Type B pancreatic cell (in vitro differentiated cells): ENCODE measurements at regions not wholly inside any gene's neighbourhood (a gene's known extent, or its start where the extent isn't known, plus 50 kb on each side); places are given as distances from the start of the nearest gene placed in this dataset.

Experiments used
- DNase-seq: peaks from one replicate; pipeline ENCODE4 v3.0.0; 2021; ENCODE audit warnings: mixed read lengths; ENCODE audit not compliant: unreplicated experiment; ENCODE audit errors: extremely low spot score
- H3K27ac Mint-ChIP-seq: 2 replicates; pipeline ENCODE4 v1.8.0; 2021; ENCODE audit warnings: mild to moderate bottlenecking, mixed read lengths
- H3K27me3 Mint-ChIP-seq: 2 replicates; pipeline ENCODE4 v1.8.0; 2021; ENCODE audit warnings: mixed read lengths
- H3K36me3 Mint-ChIP-seq: 2 replicates; pipeline ENCODE4 v1.8.0; 2021; ENCODE audit warnings: mixed read lengths
- H3K4me1 Mint-ChIP-seq: one replicate; pipeline ENCODE4 v1.8.0; 2021; ENCODE audit warnings: mixed read lengths; ENCODE audit not compliant: unreplicated experiment
- H3K4me3 Mint-ChIP-seq: 2 replicates; pipeline ENCODE4 v1.8.0; 2021; ENCODE audit warnings: mild to moderate bottlenecking, mixed read lengths
- H3K9me3 Mint-ChIP-seq: 2 replicates; pipeline ENCODE4 v1.8.0; 2021; ENCODE audit warnings: mixed read lengths
- CTCF ChIP-seq: fragments of 200-600 bp; sonication (generic); conservative IDR thresholded peaks from 2 replicates; pipeline ENCODE4 v1.5.0; 2021; ENCODE audit warnings: antibody characterized with exemption, mild to moderate bottlenecking

- no peak for TF ChIP-seq CTCF
- no peak overlapping the region for H3K27ac Mint-ChIP-seq
Observed at GRCh38 chr15:53397041-53397616, 362.3 kb downstream of the WDR72 start.

GRCh38 chr15:53395871-53396270, 363.6 kb downstream of the WDR72 start:
- H3K4me3 Mint-ChIP-seq, result no peak overlapping the region
- no peak for DNase-seq
- H3K4me1 Mint-ChIP-seq, result no peaks in the 10 kb centered on the region
- no peaks in the 10 kb centered on the region for H3K36me3 Mint-ChIP-seq
- H3K27ac Mint-ChIP-seq, result no peak overlapping the region
- no peak for TF ChIP-seq CTCF
- H3K9me3 Mint-ChIP-seq, result no peaks in the 10 kb centered on the region
- H3K27me3 Mint-ChIP-seq, result peaks cover 22% of the 10 kb centered on the region

More at GRCh38 chr15:53397041-53397616, 362.3 kb downstream of the WDR72 start:
- peaks cover 17% of the 10 kb centered on the region for H3K27me3 Mint-ChIP-seq
- H3K4me3 Mint-ChIP-seq, result no peak overlapping the region
- DNase-seq, result no peak
- H3K36me3 Mint-ChIP-seq, result no peaks in the 10 kb centered on the region
- H3K9me3 Mint-ChIP-seq, result no peaks in the 10 kb centered on the region
- no peaks in the 10 kb centered on the region for H3K4me1 Mint-ChIP-seq

GRCh38 chr15:53390549-53390948, 368.9 kb downstream of the WDR72 start:
- DNase-seq, result no peak
- peaks cover 16% of the 10 kb centered on the region for H3K27me3 Mint-ChIP-seq
- TF ChIP-seq CTCF, result no peak
- no peaks in the 10 kb centered on the region for H3K9me3 Mint-ChIP-seq
- no peaks in the 10 kb centered on the region for H3K4me1 Mint-ChIP-seq
- H3K36me3 Mint-ChIP-seq, result no peaks in the 10 kb centered on the region
- H3K4me3 Mint-ChIP-seq, result no peak overlapping the region
- H3K27ac Mint-ChIP-seq, result no peak overlapping the region

GRCh38 chr15:53389271-53390037, 370.0 kb downstream of the WDR72 start:
- no peak overlapping the region for H3K27ac Mint-ChIP-seq
- H3K9me3 Mint-ChIP-seq, result no peaks in the 10 kb centered on the region
- H3K4me3 Mint-ChIP-seq, result no peak overlapping the region
- H3K27me3 Mint-ChIP-seq, result peaks cover 25% of the 10 kb centered on the region
- TF ChIP-seq CTCF, result no peak
- no peaks in the 10 kb centered on the region for H3K36me3 Mint-ChIP-seq
- no peaks in the 10 kb centered on the region for H3K4me1 Mint-ChIP-seq
- no peak for DNase-seq

GRCh38 chr15:53384417-53384816, 375.0 kb downstream of the WDR72 start:
- peaks cover 21% of the 10 kb centered on the region for H3K27me3 Mint-ChIP-seq
- no peaks in the 10 kb centered on the region for H3K4me1 Mint-ChIP-seq
- TF ChIP-seq CTCF, result peak; percentile 36
- no peak overlapping the region for H3K27ac Mint-ChIP-seq
- no peak for DNase-seq
- H3K9me3 Mint-ChIP-seq, result no peaks in the 10 kb centered on the region
- H3K36me3 Mint-ChIP-seq, result no peaks in the 10 kb centered on the region
- H3K4me3 Mint-ChIP-seq, result no peak overlapping the region
